ENCODE measurements at regions not wholly inside any gene's neighbourhood (a gene's known extent, or its start where the extent isn't known, plus 50 kb on each side); places are given as distances from the start of the nearest gene placed in this dataset.

- DNase-seq (ENCODE audit: low spot score): no peak
Observed at GRCh38 chr9:38312406-38312805, 80.1 kb upstream of the ALDH1B1 start.

GRCh38 chr9:38311382-38312270, 80.9 kb upstream of the ALDH1B1 start:
- DNase-seq (ENCODE audit: low spot score): no peak

- DNase-seq (ENCODE audit: low spot score): no peak
Observed at GRCh38 chr9:38309324-38310195, 82.9 kb upstream of the ALDH1B1 start.

GRCh38 chr9:38308136-38308535, 84.4 kb upstream of the ALDH1B1 start:
- no peak for DNase-seq (ENCODE audit: low spot score)

- no peak for DNase-seq (ENCODE audit: low spot score)
Observed at GRCh38 chr9:38306899-38307298, 85.6 kb upstream of the ALDH1B1 start.

- no peak for DNase-seq (ENCODE audit: low spot score)
Observed at GRCh38 chr9:38305582-38305981, 86.9 kb upstream of the ALDH1B1 start.

GRCh38 chr9:38301376-38302106, 91.0 kb upstream of the ALDH1B1 start:
- no peak for DNase-seq (ENCODE audit: low spot score)

- DNase-seq (ENCODE audit: low spot score): no peak
Observed at GRCh38 chr9:38299856-38300255, 92.6 kb upstream of the ALDH1B1 start.

GRCh38 chr9:38298904-38299303, 93.6 kb upstream of the ALDH1B1 start:
- no peak for DNase-seq (ENCODE audit: low spot score)

GRCh38 chr9:38298503-38298902, 94.0 kb upstream of the ALDH1B1 start:
- DNase-seq (ENCODE audit: low spot score): no peak

GRCh38 chr9:38296807-38297206, 95.7 kb upstream of the ALDH1B1 start:
- no peak for DNase-seq (ENCODE audit: low spot score)

GRCh38 chr9:38295764-38296163, 96.7 kb upstream of the ALDH1B1 start:
- DNase-seq (ENCODE audit: low spot score): no peak

- DNase-seq (ENCODE audit: low spot score): no peak
Observed at GRCh38 chr9:38294220-38294960, 98.1 kb upstream of the ALDH1B1 start.

GRCh38 chr9:38293022-38293421, 99.5 kb upstream of the ALDH1B1 start:
- no peak for DNase-seq (ENCODE audit: low spot score)

- no peak for DNase-seq (ENCODE audit: low spot score)
Observed at GRCh38 chr9:38292480-38292879, 100.0 kb upstream of the ALDH1B1 start.

- DNase-seq (ENCODE audit: low spot score): no peak
Observed at GRCh38 chr9:38289866-38290245, 102.6 kb upstream of the ALDH1B1 start.

GRCh38 chr9:38289236-38289865, 103.2 kb upstream of the ALDH1B1 start:
- DNase-seq (ENCODE audit: low spot score): no peak

- no peak for DNase-seq (ENCODE audit: low spot score)
Observed at GRCh38 chr9:38288502-38288901, 104.0 kb upstream of the ALDH1B1 start.

- DNase-seq (ENCODE audit: low spot score): no peak
Observed at GRCh38 chr9:38287420-38287985, 105.0 kb upstream of the ALDH1B1 start.

GRCh38 chr9:38286766-38287165, 105.7 kb upstream of the ALDH1B1 start:
- no peak for DNase-seq (ENCODE audit: low spot score)

GRCh38 chr9:38286357-38286756, 106.1 kb upstream of the ALDH1B1 start:
- DNase-seq (ENCODE audit: low spot score): no peak

All from RKO (cell line).